ENCODE measurements at regions not wholly inside any gene's neighbourhood (a gene's known extent, or its start where the extent isn't known, plus 50 kb on each side); places are given as distances from the start of the nearest gene placed in this dataset.

DNA sequence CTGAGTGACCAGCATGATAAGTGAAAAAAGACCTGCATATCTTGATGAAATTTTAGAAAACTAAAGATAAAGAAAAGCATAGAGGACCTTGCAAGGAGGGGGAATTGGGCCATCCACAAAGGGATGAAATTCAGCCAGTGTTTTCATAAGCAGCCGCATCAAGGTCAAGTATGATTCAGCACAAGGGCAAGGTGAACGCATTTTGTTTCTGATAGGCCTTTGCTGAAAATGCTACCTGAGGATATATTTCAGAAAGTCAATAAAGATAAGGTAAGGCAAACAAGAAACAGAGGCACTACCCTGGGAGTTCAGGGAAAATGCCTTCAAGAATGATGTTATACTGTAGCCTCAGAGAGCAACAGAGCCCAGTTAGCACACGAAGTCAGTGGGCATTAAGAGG lies 55.0 kb upstream of the SHH start:
- Mint-ChIP-seq H3K4me1 (no peaks in the 10 kb centered on the region), H3K9me3 (peaks cover 6% of the 10 kb centered on the region; the same call in 2 of the 3 replicates), H3K27ac (no peak overlapping the region), H3K27me3 (ENCODE audit: insufficient read depth, low read depth, poor library complexity) (peaks cover 5% of the 10 kb centered on the region), H3K36me3 (ENCODE audit: low read depth) (no peaks in the 10 kb centered on the region), H3K4me3 (no peak overlapping the region)
- DNase-seq (ENCODE audit: low spot score) (no peak), ATAC-seq (no peak)
- Histone ChIP-seq H4K20me1 (replicated peaks; ENCODE audit: insufficient read depth) (no peaks in the 10 kb centered on the region), H3K27ac (ENCODE audit: low read depth) (no peak overlapping the region), H3K27me3 (ENCODE audit: insufficient read depth) (no peaks in the 10 kb centered on the region), H3K4me1 (ENCODE audit: insufficient read depth) (no peaks in the 10 kb centered on the region), H3F3A (replicated peaks; ENCODE audit: low read depth) (no peaks in the 10 kb centered on the region), H3K79me2 (replicated peaks; ENCODE audit: insufficient read depth) (no peaks in the 10 kb centered on the region), H3K4me2 (no peak overlapping the region), H3K36me3 (ENCODE audit: insufficient read depth) (no peaks in the 10 kb centered on the region; the same call in 1 of the 2 replicates), H2AFZ (no peak overlapping the region), H3K9me2 (ENCODE audit: insufficient read depth) (no peaks in the 10 kb centered on the region), H3K4me3 (no peak overlapping the region)
- TF ChIP-seq ZNF114 (CRISPR knock-in tag; IDR thresholded peaks at IDR 0.05) (no peak), NANOG (IDR thresholded peaks at IDR 0.05; ENCODE audit: borderline replicate concordance) (no peak), EZH2phosphoT487 (IDR thresholded peaks at IDR 0.05; ENCODE audit: unreplicated experiment) (no peak), ZNF331 (CRISPR knock-in tag; IDR thresholded peaks at IDR 0.05; ENCODE audit: low read depth) (no peak), STAT1 (IDR thresholded peaks at IDR 0.05; ENCODE audit: unreplicated experiment) (no peak), CREB1 (CRISPR knock-in tag; IDR thresholded peaks at IDR 0.05; ENCODE audit: low read depth) (no peak), EZH2 (IDR thresholded peaks at IDR 0.05; ENCODE audit: low read depth, unreplicated experiment) (no peak), JUNB (IDR thresholded peaks at IDR 0.05; ENCODE audit: unreplicated experiment) (no peak)
- TF ChIP-seq, protein P1, sequence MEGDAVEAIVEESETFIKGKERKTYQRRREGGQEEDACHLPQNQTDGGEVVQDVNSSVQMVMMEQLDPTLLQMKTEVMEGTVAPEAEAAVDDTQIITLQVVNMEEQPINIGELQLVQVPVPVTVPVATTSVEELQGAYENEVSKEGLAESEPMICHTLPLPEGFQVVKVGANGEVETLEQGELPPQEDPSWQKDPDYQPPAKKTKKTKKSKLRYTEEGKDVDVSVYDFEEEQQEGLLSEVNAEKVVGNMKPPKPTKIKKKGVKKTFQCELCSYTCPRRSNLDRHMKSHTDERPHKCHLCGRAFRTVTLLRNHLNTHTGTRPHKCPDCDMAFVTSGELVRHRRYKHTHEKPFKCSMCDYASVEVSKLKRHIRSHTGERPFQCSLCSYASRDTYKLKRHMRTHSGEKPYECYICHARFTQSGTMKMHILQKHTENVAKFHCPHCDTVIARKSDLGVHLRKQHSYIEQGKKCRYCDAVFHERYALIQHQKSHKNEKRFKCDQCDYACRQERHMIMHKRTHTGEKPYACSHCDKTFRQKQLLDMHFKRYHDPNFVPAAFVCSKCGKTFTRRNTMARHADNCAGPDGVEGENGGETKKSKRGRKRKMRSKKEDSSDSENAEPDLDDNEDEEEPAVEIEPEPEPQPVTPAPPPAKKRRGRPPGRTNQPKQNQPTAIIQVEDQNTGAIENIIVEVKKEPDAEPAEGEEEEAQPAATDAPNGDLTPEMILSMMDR (conservative IDR thresholded peaks at IDR 0.05; ENCODE audit: low read depth in 2 of 2), result no peak
- TF ChIP-seq, protein P2, sequence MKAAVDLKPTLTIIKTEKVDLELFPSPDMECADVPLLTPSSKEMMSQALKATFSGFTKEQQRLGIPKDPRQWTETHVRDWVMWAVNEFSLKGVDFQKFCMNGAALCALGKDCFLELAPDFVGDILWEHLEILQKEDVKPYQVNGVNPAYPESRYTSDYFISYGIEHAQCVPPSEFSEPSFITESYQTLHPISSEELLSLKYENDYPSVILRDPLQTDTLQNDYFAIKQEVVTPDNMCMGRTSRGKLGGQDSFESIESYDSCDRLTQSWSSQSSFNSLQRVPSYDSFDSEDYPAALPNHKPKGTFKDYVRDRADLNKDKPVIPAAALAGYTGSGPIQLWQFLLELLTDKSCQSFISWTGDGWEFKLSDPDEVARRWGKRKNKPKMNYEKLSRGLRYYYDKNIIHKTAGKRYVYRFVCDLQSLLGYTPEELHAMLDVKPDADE (IDR thresholded peaks at IDR 0.05), result no peak
- TF ChIP-seq, protein P3, sequence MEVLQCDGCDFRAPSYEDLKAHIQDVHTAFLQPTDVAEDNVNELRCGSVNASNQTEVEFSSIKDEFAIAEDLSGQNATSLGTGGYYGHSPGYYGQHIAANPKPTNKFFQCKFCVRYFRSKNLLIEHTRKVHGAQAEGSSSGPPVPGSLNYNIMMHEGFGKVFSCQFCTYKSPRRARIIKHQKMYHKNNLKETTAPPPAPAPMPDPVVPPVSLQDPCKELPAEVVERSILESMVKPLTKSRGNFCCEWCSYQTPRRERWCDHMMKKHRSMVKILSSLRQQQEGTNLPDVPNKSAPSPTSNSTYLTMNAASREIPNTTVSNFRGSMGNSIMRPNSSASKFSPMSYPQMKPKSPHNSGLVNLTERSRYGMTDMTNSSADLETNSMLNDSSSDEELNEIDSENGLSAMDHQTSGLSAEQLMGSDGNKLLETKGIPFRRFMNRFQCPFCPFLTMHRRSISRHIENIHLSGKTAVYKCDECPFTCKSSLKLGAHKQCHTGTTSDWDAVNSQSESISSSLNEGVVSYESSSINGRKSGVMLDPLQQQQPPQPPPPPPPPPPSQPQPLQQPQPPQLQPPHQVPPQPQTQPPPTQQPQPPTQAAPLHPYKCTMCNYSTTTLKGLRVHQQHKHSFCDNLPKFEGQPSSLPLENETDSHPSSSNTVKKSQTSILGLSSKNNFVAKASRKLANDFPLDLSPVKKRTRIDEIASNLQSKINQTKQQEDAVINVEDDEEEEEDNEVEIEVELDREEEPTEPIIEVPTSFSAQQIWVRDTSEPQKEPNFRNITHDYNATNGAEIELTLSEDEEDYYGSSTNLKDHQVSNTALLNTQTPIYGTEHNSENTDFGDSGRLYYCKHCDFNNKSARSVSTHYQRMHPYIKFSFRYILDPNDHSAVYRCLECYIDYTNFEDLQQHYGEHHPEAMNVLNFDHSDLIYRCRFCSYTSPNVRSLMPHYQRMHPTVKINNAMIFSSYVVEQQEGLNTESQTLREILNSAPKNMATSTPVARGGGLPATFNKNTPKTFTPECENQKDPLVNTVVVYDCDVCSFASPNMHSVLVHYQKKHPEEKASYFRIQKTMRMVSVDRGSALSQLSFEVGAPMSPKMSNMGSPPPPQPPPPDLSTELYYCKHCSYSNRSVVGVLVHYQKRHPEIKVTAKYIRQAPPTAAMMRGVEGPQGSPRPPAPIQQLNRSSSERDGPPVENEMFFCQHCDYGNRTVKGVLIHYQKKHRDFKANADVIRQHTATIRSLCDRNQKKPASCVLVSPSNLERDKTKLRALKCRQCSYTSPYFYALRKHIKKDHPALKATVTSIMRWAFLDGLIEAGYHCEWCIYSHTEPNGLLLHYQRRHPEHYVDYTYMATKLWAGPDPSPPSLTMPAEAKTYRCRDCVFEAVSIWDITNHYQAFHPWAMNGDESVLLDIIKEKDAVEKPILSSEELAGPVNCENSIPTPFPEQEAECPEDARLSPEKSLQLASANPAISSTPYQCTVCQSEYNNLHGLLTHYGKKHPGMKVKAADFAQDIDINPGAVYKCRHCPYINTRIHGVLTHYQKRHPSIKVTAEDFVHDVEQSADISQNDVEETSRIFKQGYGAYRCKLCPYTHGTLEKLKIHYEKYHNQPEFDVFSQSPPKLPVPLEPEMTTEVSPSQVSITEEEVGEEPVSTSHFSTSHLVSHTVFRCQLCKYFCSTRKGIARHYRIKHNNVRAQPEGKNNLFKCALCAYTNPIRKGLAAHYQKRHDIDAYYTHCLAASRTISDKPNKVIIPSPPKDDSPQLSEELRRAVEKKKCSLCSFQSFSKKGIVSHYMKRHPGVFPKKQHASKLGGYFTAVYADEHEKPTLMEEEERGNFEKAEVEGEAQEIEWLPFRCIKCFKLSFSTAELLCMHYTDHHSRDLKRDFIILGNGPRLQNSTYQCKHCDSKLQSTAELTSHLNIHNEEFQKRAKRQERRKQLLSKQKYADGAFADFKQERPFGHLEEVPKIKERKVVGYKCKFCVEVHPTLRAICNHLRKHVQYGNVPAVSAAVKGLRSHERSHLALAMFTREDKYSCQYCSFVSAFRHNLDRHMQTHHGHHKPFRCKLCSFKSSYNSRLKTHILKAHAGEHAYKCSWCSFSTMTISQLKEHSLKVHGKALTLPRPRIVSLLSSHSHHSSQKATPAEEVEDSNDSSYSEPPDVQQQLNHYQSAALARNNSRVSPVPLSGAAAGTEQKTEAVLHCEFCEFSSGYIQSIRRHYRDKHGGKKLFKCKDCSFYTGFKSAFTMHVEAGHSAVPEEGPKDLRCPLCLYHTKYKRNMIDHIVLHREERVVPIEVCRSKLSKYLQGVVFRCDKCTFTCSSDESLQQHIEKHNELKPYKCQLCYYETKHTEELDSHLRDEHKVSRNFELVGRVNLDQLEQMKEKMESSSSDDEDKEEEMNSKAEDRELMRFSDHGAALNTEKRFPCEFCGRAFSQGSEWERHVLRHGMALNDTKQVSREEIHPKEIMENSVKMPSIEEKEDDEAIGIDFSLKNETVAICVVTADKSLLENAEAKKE (CRISPR knock-in tag; IDR thresholded peaks at IDR 0.05), result no peak
- TF ChIP-seq, protein P4, sequence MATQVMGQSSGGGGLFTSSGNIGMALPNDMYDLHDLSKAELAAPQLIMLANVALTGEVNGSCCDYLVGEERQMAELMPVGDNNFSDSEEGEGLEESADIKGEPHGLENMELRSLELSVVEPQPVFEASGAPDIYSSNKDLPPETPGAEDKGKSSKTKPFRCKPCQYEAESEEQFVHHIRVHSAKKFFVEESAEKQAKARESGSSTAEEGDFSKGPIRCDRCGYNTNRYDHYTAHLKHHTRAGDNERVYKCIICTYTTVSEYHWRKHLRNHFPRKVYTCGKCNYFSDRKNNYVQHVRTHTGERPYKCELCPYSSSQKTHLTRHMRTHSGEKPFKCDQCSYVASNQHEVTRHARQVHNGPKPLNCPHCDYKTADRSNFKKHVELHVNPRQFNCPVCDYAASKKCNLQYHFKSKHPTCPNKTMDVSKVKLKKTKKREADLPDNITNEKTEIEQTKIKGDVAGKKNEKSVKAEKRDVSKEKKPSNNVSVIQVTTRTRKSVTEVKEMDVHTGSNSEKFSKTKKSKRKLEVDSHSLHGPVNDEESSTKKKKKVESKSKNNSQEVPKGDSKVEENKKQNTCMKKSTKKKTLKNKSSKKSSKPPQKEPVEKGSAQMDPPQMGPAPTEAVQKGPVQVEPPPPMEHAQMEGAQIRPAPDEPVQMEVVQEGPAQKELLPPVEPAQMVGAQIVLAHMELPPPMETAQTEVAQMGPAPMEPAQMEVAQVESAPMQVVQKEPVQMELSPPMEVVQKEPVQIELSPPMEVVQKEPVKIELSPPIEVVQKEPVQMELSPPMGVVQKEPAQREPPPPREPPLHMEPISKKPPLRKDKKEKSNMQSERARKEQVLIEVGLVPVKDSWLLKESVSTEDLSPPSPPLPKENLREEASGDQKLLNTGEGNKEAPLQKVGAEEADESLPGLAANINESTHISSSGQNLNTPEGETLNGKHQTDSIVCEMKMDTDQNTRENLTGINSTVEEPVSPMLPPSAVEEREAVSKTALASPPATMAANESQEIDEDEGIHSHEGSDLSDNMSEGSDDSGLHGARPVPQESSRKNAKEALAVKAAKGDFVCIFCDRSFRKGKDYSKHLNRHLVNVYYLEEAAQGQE (IDR thresholded peaks at IDR 0.05; ENCODE audit: unreplicated experiment), result no peak

Data from GM23338 (cell line).